ENCODE measurements at regions not wholly inside any gene's neighbourhood (a gene's known extent, or its start where the extent isn't known, plus 50 kb on each side); places are given as distances from the start of the nearest gene placed in this dataset.

DNA sequence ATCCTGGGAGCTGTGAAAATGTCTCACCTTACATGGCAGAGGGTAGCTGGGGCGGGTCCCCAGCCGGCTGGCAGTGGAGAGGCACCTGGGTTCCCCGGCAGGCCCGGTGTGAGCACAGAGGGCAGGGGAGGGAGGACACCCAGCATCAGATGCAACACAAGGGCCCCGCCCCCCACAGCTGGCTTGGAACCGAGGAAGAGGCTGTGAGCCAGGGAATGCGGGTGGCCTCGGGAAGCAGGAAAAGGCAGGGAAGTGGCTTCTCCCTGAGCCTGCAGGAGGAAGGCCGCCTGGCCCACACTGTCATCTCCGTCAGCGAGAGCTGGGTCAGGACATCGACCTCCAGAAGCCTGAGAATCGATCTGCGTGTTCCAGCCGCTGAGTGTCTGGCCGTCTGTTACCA lies 87.3 kb downstream of the SIK1 start (continued):
- TF ChIP-seq, protein P1, sequence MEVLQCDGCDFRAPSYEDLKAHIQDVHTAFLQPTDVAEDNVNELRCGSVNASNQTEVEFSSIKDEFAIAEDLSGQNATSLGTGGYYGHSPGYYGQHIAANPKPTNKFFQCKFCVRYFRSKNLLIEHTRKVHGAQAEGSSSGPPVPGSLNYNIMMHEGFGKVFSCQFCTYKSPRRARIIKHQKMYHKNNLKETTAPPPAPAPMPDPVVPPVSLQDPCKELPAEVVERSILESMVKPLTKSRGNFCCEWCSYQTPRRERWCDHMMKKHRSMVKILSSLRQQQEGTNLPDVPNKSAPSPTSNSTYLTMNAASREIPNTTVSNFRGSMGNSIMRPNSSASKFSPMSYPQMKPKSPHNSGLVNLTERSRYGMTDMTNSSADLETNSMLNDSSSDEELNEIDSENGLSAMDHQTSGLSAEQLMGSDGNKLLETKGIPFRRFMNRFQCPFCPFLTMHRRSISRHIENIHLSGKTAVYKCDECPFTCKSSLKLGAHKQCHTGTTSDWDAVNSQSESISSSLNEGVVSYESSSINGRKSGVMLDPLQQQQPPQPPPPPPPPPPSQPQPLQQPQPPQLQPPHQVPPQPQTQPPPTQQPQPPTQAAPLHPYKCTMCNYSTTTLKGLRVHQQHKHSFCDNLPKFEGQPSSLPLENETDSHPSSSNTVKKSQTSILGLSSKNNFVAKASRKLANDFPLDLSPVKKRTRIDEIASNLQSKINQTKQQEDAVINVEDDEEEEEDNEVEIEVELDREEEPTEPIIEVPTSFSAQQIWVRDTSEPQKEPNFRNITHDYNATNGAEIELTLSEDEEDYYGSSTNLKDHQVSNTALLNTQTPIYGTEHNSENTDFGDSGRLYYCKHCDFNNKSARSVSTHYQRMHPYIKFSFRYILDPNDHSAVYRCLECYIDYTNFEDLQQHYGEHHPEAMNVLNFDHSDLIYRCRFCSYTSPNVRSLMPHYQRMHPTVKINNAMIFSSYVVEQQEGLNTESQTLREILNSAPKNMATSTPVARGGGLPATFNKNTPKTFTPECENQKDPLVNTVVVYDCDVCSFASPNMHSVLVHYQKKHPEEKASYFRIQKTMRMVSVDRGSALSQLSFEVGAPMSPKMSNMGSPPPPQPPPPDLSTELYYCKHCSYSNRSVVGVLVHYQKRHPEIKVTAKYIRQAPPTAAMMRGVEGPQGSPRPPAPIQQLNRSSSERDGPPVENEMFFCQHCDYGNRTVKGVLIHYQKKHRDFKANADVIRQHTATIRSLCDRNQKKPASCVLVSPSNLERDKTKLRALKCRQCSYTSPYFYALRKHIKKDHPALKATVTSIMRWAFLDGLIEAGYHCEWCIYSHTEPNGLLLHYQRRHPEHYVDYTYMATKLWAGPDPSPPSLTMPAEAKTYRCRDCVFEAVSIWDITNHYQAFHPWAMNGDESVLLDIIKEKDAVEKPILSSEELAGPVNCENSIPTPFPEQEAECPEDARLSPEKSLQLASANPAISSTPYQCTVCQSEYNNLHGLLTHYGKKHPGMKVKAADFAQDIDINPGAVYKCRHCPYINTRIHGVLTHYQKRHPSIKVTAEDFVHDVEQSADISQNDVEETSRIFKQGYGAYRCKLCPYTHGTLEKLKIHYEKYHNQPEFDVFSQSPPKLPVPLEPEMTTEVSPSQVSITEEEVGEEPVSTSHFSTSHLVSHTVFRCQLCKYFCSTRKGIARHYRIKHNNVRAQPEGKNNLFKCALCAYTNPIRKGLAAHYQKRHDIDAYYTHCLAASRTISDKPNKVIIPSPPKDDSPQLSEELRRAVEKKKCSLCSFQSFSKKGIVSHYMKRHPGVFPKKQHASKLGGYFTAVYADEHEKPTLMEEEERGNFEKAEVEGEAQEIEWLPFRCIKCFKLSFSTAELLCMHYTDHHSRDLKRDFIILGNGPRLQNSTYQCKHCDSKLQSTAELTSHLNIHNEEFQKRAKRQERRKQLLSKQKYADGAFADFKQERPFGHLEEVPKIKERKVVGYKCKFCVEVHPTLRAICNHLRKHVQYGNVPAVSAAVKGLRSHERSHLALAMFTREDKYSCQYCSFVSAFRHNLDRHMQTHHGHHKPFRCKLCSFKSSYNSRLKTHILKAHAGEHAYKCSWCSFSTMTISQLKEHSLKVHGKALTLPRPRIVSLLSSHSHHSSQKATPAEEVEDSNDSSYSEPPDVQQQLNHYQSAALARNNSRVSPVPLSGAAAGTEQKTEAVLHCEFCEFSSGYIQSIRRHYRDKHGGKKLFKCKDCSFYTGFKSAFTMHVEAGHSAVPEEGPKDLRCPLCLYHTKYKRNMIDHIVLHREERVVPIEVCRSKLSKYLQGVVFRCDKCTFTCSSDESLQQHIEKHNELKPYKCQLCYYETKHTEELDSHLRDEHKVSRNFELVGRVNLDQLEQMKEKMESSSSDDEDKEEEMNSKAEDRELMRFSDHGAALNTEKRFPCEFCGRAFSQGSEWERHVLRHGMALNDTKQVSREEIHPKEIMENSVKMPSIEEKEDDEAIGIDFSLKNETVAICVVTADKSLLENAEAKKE (CRISPR knock-in tag; IDR thresholded peaks at IDR 0.05) = no peak
- TF ChIP-seq NANOG (IDR thresholded peaks at IDR 0.05; ENCODE audit: borderline replicate concordance) (no peak), CREB1 (CRISPR knock-in tag; IDR thresholded peaks at IDR 0.05; ENCODE audit: low read depth) (no peak)

DNA sequence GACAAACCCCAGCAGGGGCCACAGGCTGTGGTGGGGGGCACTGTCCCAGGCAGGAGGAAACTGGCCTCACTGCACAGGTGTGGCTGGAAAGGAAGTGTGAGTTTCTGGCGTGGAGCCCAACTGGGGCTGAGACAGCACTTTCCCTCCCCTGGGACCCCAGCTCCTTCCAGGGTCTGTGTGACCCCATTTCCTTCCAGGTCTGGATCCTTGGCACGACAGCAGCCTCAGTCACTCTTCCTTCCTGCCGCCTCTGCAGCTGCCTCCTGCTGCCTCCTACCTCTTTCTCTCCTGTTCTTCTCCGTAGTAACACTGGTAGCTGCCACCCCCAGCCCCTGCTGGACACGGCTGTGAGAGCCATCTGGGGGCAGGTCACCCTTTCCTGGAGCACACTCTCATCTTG lies 88.0 kb downstream of the SIK1 start:
- Histone ChIP-seq H3K4me2 (no peak overlapping the region), H3K79me2 (replicated peaks; ENCODE audit: insufficient read depth) (no peaks in the 10 kb centered on the region), H3K27me3 (ENCODE audit: insufficient read depth) (no peaks in the 10 kb centered on the region), H2AFZ (no peak overlapping the region), H3F3A (replicated peaks; ENCODE audit: low read depth) (no peaks in the 10 kb centered on the region), H3K4me1 (ENCODE audit: insufficient read depth) (no peaks in the 10 kb centered on the region), H3K36me3 (ENCODE audit: insufficient read depth) (no peaks in the 10 kb centered on the region), H3K4me3 (no peak overlapping the region), H3K9me2 (ENCODE audit: insufficient read depth) (no peaks in the 10 kb centered on the region; the same call in 1 of the 2 replicates), H3K27ac (ENCODE audit: low read depth) (no peak overlapping the region), H4K20me1 (replicated peaks; ENCODE audit: insufficient read depth) (no peaks in the 10 kb centered on the region)
- Mint-ChIP-seq H3K4me1 (peaks cover 3% of the 10 kb centered on the region), H3K36me3 (ENCODE audit: low read depth) (peaks cover 16% of the 10 kb centered on the region), H3K27me3 (ENCODE audit: insufficient read depth, low read depth, poor library complexity) (peaks cover 25% of the 10 kb centered on the region), H3K27ac (no peak overlapping the region), H3K9me3 (peaks cover 33% of the 10 kb centered on the region), H3K4me3 (no peak overlapping the region)
- ATAC-seq (no peak), DNase-seq (ENCODE audit: low spot score) (no peak)
- TF ChIP-seq STAT1 (IDR thresholded peaks at IDR 0.05; ENCODE audit: unreplicated experiment) (no peak), EZH2phosphoT487 (IDR thresholded peaks at IDR 0.05; ENCODE audit: unreplicated experiment) (no peak), EZH2 (IDR thresholded peaks at IDR 0.05; ENCODE audit: low read depth, unreplicated experiment) (no peak), NANOG (IDR thresholded peaks at IDR 0.05; ENCODE audit: borderline replicate concordance) (no peak), CREB1 (CRISPR knock-in tag; IDR thresholded peaks at IDR 0.05; ENCODE audit: low read depth) (no peak)
- TF ChIP-seq, protein P2, sequence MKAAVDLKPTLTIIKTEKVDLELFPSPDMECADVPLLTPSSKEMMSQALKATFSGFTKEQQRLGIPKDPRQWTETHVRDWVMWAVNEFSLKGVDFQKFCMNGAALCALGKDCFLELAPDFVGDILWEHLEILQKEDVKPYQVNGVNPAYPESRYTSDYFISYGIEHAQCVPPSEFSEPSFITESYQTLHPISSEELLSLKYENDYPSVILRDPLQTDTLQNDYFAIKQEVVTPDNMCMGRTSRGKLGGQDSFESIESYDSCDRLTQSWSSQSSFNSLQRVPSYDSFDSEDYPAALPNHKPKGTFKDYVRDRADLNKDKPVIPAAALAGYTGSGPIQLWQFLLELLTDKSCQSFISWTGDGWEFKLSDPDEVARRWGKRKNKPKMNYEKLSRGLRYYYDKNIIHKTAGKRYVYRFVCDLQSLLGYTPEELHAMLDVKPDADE (IDR thresholded peaks at IDR 0.05) = no peak
- TF ChIP-seq, protein P1 (CRISPR knock-in tag; IDR thresholded peaks at IDR 0.05) = no peak

Measured in GM23338 (cell line).